Ovary (tissue), 7 donors: ENCODE measurements at regions not wholly inside any gene's neighbourhood (a gene's known extent, or its start where the extent isn't known, plus 50 kb on each side); places are given as distances from the start of the nearest gene placed in this dataset.

ENCODE experiments used
- DNase-seq, 5 donors: peaks; one replicate each; pipeline ENCODE4 v3.0.0-alpha.2; 2019 to 2020
- H3K27ac ChIP-seq, 2 donors: fragments of 200-600 bp; one replicate each; pipeline versions ENCODE4 v1.5.1 to v1.8.0; 2019 to 2022
- H3K27me3 ChIP-seq: fragments of 200-600 bp; one replicate; pipeline ENCODE4 v1.8.0; 2022
- H3K36me3 ChIP-seq: fragments of 200-600 bp; sonication (generic); one replicate; pipeline ENCODE4 v1.5.1; 2019
- H3K4me1 ChIP-seq: one replicate; pipeline ENCODE4 v1.8.1; 2013; ENCODE audit warnings: mild to moderate bottlenecking, moderate library complexity; ENCODE audit not compliant: insufficient read depth
- H3K4me3 ChIP-seq: fragments of 200-600 bp; sonication (generic); one replicate; pipeline ENCODE4 v1.5.1; 2017
- H3K9me3 ChIP-seq, 2 donors: fragments of 200-600 bp in 1 of 2; sonication (generic) in 1 of 2; one replicate each; pipeline versions ENCODE4 v1.5.1 to v1.8.1; 2013 to 2019; ENCODE audit warnings: mild to moderate bottlenecking in 1 of 2, moderate library complexity in 1 of 2
- CTCF ChIP-seq, 3 donors: fragments of 450-650 bp in 2 of 3; fragments of 200-600 bp in 1 of 3; IDR thresholded peaks; one replicate each; pipeline versions ENCODE4 v1.5.1 to v1.8.0; 2016 to 2022; ENCODE audit warnings: antibody characterized with exemption in 3 of 3, mild to moderate bottlenecking in 1 of 3
- EP300 ChIP-seq: sonication (generic); formaldehyde crosslinking; IDR thresholded peaks from one replicate; pipeline ENCODE4 v1.6.1; 2017; ENCODE audit warnings: antibody characterized with exemption
- POLR2A ChIP-seq: fragments of 450-650 bp; IDR thresholded peaks from one replicate; pipeline ENCODE4 v1.6.1; 2017; ENCODE audit warnings: antibody characterized with exemption, mild to moderate bottlenecking, moderate library complexity
- WGBS, 3 donors: extraction: QIAGEN DNeasy Blood & Tissue Kit in 1 of 3; methylation state at CpG; one replicate each; pipeline versions ENCODE4 v1.1.5 to v1.1.7; 2013 to 2017; 5-methylcytosine and 5-hydroxymethylcytosine counted together
- intact Hi-C, 4 donors: fragments of 100-400 bp; cut with DNase I; formaldehyde crosslinking; loops; one replicate each; pipeline versions ENCODE4 v1.11.0 to v1.15.1; 2022 to 2023
- donor health status: DM: no; HTN: no; CAD: no; lungs with moderate emphysema.
- donor health status: DM: no; HTN: no; CAD: no.
- donor health status: Bipolar disorder and iron deficiency.
- donor health status: DM: no; HTN: no; CAD: no.
- donor health status: DM: yes; HTN: yes; CAD: no.

- intact Hi-C loops: no loop called here
- H3K27me3 ChIP-seq: no peaks in the 10 kb centered on the region
- no peak for TF ChIP-seq EP300
- no peak for TF ChIP-seq POLR2A
- TF ChIP-seq CTCF (IDR thresholded peaks at IDR 0.05): no peak
- WGBS, 3 donors: 87 to 92% (median 90%) methylated on average over 9 of the region's 9 CpGs
- H3K27ac ChIP-seq: no peak overlapping the region
- DNase-seq: no peak
- H3K36me3 ChIP-seq: no peaks in the 10 kb centered on the region
- no peaks in the 10 kb centered on the region for H3K9me3 ChIP-seq
- no peak overlapping the region for H3K4me3 ChIP-seq
- no peaks in the 10 kb centered on the region for H3K4me1 ChIP-seq
These were observed 206.1 kb downstream of the ABCC12 start for GRCh38 chr16:47949714-47950113.

GRCh38 chr16:47949276-47949675 is 206.5 kb downstream of the ABCC12 start:
- no peak for DNase-seq
- Histone ChIP-seq H3K36me3 (no peaks in the 10 kb centered on the region), H3K27me3 (no peaks in the 10 kb centered on the region), H3K27ac (no peak overlapping the region), H3K4me3 (no peak overlapping the region), H3K9me3 (no peaks in the 10 kb centered on the region), H3K4me1 (no peaks in the 10 kb centered on the region)
- TF ChIP-seq CTCF (IDR thresholded peaks at IDR 0.05): no peak
- TF ChIP-seq POLR2A: no peak
- TF ChIP-seq EP300: no peak
- WGBS, 3 donors: 83 to 89% (median 86%) methylated on average over 10 of the region's 10 CpGs
- intact Hi-C loops: no loop called here

GRCh38 chr16:47947723-47948122 is 208.1 kb downstream of the ABCC12 start:
- H3K4me3 ChIP-seq: no peak overlapping the region
- no peaks in the 10 kb centered on the region for H3K4me1 ChIP-seq
- no peaks in the 10 kb centered on the region for H3K36me3 ChIP-seq
- 22 to 43% (median 29%) methylated on average over 3 of the region's 3 CpGs for WGBS, 3 donors
- no peak for TF ChIP-seq CTCF (IDR thresholded peaks at IDR 0.05)
- TF ChIP-seq POLR2A: no peak
- TF ChIP-seq EP300: no peak
- intact Hi-C loops: no loop called here
- H3K9me3 ChIP-seq: no peaks in the 10 kb centered on the region
- no peaks in the 10 kb centered on the region for H3K27me3 ChIP-seq
- H3K27ac ChIP-seq: no peak overlapping the region
- no peak for DNase-seq

- no peaks in the 10 kb centered on the region for H3K9me3 ChIP-seq
- no peaks in the 10 kb centered on the region for H3K36me3 ChIP-seq
- no peak for DNase-seq
- H3K4me3 ChIP-seq: no peak overlapping the region
- H3K27me3 ChIP-seq: no peaks in the 10 kb centered on the region
- intact Hi-C loops: no loop called here
- no peak overlapping the region for H3K27ac ChIP-seq
- no peak for TF ChIP-seq EP300
- TF ChIP-seq POLR2A: no peak
- TF ChIP-seq CTCF (IDR thresholded peaks at IDR 0.05): no peak
- WGBS, 3 donors: 52 to 60% (median 55%) methylated on average over 13 of the region's 13 CpGs
- no peaks in the 10 kb centered on the region for H3K4me1 ChIP-seq
These were observed 209.7 kb downstream of the ABCC12 start for GRCh38 chr16:47946092-47946491.

GRCh38 chr16:47944589-47944988 is 211.2 kb downstream of the ABCC12 start:
- TF ChIP-seq CTCF (IDR thresholded peaks at IDR 0.05) (no peak), EP300 (no peak), POLR2A (no peak)
- no peaks in the 10 kb centered on the region for H3K36me3 ChIP-seq
- H3K27ac ChIP-seq: no peak overlapping the region
- intact Hi-C loops: no loop called here
- no peak overlapping the region for H3K4me3 ChIP-seq
- no peaks in the 10 kb centered on the region for H3K27me3 ChIP-seq
- DNase-seq: no peak
- 73 to 86% (median 78%) methylated on average over 10 of the region's 10 CpGs for WGBS, 3 donors
- no peaks in the 10 kb centered on the region for H3K9me3 ChIP-seq
- H3K4me1 ChIP-seq: no peaks in the 10 kb centered on the region
